ENCODE measurements at regions not wholly inside any gene's neighbourhood (a gene's known extent, or its start where the extent isn't known, plus 50 kb on each side); places are given as distances from the start of the nearest gene placed in this dataset.

DNA sequence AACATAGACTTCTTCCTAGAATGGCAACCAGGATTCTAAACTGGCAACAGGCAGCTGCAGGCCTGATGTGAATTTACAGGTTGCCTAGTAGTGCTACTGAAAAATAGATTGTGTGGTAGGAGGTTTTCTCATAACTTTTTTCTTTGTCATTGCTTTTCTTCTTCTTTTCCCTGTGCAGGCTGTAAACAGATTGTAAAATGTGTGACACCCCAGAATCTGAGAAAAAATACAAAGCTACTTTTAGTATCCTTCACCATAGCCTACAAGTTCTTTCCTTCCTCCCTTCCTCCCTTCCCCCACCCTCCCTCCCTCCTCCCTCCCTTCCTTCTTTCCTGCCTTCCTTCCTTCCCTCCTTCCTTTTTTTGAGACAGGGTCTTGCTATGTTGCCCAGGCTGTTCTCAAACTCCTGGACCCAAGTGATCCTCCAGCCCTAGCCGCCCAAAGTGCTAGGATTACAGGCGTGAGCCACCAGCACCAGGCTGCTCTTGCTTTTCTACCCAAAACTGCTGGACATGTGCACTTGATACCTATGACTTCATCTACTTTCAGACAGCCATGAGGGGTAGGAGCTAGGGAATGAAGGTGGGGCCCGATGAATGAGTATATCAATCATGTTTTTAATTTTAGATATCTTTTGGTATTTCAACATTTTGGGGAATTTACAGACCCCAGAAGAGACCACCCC is 114.2 kb upstream of the EEA1 start:
- no peak overlapping the region for H3K4me3 ChIP-seq
- no peak for TF ChIP-seq POLR2A (IDR thresholded peaks at IDR 0.05)
- TF ChIP-seq POLR2AphosphoS5 (IDR thresholded peaks at IDR 0.05) = no peak
- no peak for TF ChIP-seq CTCF (IDR thresholded peaks at IDR 0.05)
- intact Hi-C loops (cut with DNase I; ENCODE audit: low total_unique reads) = no loop called here

DNA sequence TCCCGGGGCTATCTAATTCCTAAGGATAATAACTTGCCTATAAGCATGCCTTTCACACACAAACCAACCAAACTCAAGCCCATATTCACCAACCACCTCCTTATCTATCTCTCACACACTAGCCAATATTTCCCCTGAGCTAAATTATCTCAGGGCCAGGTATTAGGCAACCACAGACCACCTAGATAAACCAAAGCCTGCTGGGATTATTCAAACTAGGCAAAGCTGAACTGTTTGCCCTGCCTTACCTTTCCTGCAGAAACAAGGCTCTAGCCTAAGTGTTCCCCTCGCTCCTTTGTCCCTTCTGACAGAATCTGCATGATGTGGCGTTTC is 114.7 kb upstream of the EEA1 start:
- Histone ChIP-seq H3K4me3 (no peak overlapping the region), H3K27me3 (no peaks in the 10 kb centered on the region), H3K36me3 (no peaks in the 10 kb centered on the region), H3K9me3 (no peaks in the 10 kb centered on the region), H3K27ac (no peak overlapping the region), H3K4me1 (no peaks in the 10 kb centered on the region)
- no peak for TF ChIP-seq POLR2A (IDR thresholded peaks at IDR 0.05)
- TF ChIP-seq CTCF (IDR thresholded peaks at IDR 0.05) = no peak
- no peak for TF ChIP-seq POLR2AphosphoS5 (IDR thresholded peaks at IDR 0.05)
- intact Hi-C loops (cut with DNase I; ENCODE audit: low total_unique reads) = no loop called here
- DNase-seq (ENCODE audit: low spot score in 2 of 2) = no peak

More for the DNA sequence above, 114.2 kb upstream of the EEA1 start:
- no peak overlapping the region for H3K27ac ChIP-seq
- no peaks in the 10 kb centered on the region for H3K36me3 ChIP-seq
- H3K9me3 ChIP-seq = no peaks in the 10 kb centered on the region
- H3K4me1 ChIP-seq = no peaks in the 10 kb centered on the region
- DNase-seq (ENCODE audit: low spot score in 2 of 2) = no peak
- no peaks in the 10 kb centered on the region for H3K27me3 ChIP-seq

DNA sequence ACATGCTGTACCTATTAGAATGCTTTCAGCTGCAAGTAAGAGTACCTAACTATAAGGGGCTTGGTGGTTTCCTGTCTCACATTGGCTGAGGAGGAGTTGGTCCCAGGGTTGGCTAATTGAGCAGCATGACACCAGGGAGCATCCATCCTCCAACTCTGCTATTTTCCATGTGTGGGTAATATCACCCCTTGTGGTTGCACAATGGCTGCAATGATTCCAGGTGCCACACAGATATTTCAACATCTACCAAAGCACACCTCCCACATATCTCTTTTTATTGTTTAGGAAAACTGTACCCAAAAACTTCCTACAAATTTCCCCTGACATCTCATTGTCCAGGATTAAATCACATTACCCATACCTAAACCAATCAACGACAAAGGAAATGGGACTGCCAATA is 118.0 kb upstream of the EEA1 start:
- DNase-seq (ENCODE audit: low spot score in 2 of 2) = no peak
- Histone ChIP-seq H3K4me3 (no peak overlapping the region), H3K27me3 (no peaks in the 10 kb centered on the region), H3K9me3 (no peaks in the 10 kb centered on the region), H3K36me3 (no peaks in the 10 kb centered on the region), H3K4me1 (no peaks in the 10 kb centered on the region), H3K27ac (no peak overlapping the region)
- intact Hi-C loops (cut with DNase I; ENCODE audit: low total_unique reads) = no loop called here
- TF ChIP-seq POLR2AphosphoS5 (IDR thresholded peaks at IDR 0.05) = no peak
- TF ChIP-seq POLR2A (IDR thresholded peaks at IDR 0.05) = no peak
- TF ChIP-seq CTCF (IDR thresholded peaks at IDR 0.05) = no peak

GRCh38 chr12:93048656-93049055 is 119.6 kb upstream of the EEA1 start:
- intact Hi-C loops (cut with DNase I; ENCODE audit: low total_unique reads) = no loop called here
- no peak for DNase-seq (ENCODE audit: low spot score in 2 of 2)
- H3K27ac ChIP-seq = no peak overlapping the region
- TF ChIP-seq POLR2A (IDR thresholded peaks at IDR 0.05) = no peak
- no peak for TF ChIP-seq CTCF (IDR thresholded peaks at IDR 0.05)
- TF ChIP-seq POLR2AphosphoS5 (IDR thresholded peaks at IDR 0.05) = no peak
- no peak overlapping the region for H3K4me3 ChIP-seq
- H3K9me3 ChIP-seq = no peaks in the 10 kb centered on the region
- no peaks in the 10 kb centered on the region for H3K27me3 ChIP-seq
- H3K36me3 ChIP-seq = no peaks in the 10 kb centered on the region
- H3K4me1 ChIP-seq = no peaks in the 10 kb centered on the region

DNA sequence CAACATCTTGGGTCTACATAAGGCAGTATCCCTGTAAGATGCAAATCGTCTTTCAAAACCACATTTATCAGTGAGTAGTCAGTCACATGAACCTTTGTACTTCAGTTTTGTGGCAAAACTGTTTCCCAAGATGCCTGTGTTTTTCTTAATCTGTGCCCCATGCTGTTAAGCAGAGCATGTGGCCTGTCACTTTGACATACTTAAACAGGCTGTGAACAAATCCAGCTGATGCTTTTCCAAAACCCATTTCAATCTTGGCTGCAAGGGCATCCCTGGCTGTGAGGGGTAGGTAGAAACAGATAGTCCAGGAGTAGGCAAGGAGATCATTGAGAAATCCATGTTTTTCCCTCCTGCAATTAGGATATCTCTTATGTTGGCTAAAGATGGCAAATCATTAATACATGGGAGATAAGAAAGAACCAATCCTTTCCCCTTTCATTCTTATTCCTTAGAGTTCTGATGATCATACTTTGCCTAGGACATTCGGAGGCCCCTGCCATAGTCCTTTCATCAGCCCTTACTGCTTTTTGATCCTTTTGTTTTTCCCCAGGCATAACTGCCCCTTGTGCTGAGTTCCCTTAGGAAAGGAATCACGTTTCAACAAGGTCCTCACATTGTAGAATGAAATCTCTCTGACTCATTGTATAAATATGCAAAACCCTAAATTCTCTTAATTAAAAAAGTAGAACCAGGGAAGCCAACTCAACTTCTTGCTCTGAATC is 121.1 kb upstream of the EEA1 start:
- intact Hi-C loops (cut with DNase I; ENCODE audit: low total_unique reads) = no loop called here

More for the DNA sequence above, 121.1 kb upstream of the EEA1 start:
- no peak for DNase-seq (ENCODE audit: low spot score in 2 of 2)
- H3K27ac ChIP-seq = no peak overlapping the region
- H3K36me3 ChIP-seq = no peaks in the 10 kb centered on the region
- no peaks in the 10 kb centered on the region for H3K4me1 ChIP-seq
- H3K9me3 ChIP-seq = no peaks in the 10 kb centered on the region
- no peak overlapping the region for H3K4me3 ChIP-seq
- no peak for TF ChIP-seq POLR2A (IDR thresholded peaks at IDR 0.05)
- TF ChIP-seq POLR2AphosphoS5 (IDR thresholded peaks at IDR 0.05) = no peak
- no peak for TF ChIP-seq CTCF (IDR thresholded peaks at IDR 0.05)
- H3K27me3 ChIP-seq = no peaks in the 10 kb centered on the region

All from breast epithelium (tissue), 4 donors.